Glomerular visceral epithelial cell (primary cell): ENCODE measurements at regions not wholly inside any gene's neighbourhood (a gene's known extent, or its start where the extent isn't known, plus 50 kb on each side); places are given as distances from the start of the nearest gene placed in this dataset.

Experiments
- DNase-seq: peaks from one replicate; pipeline ENCODE4 v3.0.0-alpha.2; 2016; ENCODE audit errors: extremely low spot score

GRCh38 chr4:96526625-96527024 lies 686.7 kb downstream of the PDHA2 start:
- DNase-seq, result no peak

DNA sequence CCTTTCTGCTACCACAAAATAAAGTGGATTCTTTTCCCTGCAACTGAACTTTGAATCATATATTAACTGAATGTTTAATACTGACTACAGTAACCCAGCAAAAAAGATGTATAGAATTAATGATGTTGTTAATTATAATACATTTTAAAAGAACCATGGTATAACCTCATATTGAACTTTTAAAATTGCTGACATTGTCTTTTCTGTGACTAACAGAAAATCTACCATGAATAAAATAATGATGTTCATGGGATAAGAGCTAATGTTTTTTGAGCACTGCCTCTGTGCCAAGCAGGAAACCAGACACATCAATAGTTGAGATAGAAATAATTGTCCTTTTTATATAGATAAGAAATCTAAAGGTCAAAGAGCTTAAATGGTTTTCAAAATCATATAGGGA lies 691.9 kb downstream of the PDHA2 start:
- no peak for DNase-seq

- DNase-seq, result no peak
Observed at GRCh38 chr4:96543346-96543745, 703.5 kb downstream of the PDHA2 start.

GRCh38 chr4:96558466-96558865 lies 718.6 kb downstream of the PDHA2 start:
- no peak for DNase-seq

DNA sequence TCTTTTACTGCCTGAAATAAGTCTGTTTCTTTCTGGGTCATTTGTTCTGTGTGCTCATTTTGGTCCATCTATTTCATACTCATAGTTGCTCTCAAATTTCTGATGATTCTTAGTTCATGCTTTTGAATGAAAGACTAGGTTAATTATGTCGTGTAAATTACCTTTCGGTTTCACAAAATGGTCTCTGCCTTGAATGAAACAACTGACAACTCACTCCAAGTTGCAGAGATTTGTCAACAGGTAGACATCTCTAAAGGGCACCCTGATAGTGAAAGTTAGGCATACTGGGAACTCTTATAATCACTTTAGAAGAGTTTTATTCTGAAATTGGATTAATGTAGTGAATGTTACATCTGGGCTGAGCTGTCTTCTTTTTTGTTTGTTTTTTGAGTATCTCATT lies 726.9 kb downstream of the PDHA2 start:
- DNase-seq, result no peak

- no peak for DNase-seq
Observed at GRCh38 chr4:96585304-96585703, 745.4 kb downstream of the PDHA2 start.

GRCh38 chr4:96593422-96593821 lies 753.5 kb downstream of the PDHA2 start:
- DNase-seq, result no peak

GRCh38 chr4:96598465-96598864 lies 758.6 kb downstream of the PDHA2 start:
- DNase-seq, result no peak

GRCh38 chr4:96599752-96600151 lies 759.9 kb downstream of the PDHA2 start:
- no peak for DNase-seq

DNA sequence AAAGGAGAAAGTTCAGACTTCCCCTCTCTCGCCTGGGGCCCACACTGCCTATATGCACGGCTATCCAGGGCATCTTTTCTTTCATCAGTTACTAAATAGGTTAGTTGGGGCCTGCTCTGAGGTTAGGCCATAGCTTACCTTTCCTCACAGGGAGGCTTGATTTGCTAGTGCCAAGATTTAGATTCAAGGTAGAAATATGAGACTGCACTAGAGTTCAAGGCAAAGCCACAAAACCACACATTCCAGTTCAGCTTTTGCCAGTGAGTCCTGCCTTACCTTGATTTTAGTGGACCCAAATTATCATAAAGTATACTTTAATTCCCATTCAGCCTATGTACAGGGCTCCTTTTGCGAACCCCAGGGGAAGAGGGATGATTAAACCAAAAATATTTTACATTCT lies 762.8 kb downstream of the PDHA2 start:
- peak; percentile 21 for DNase-seq

- no peak for DNase-seq
Observed at GRCh38 chr4:96603641-96604040, 763.7 kb downstream of the PDHA2 start.

- DNase-seq, result no peak
Observed at GRCh38 chr4:96606451-96606850, 766.6 kb downstream of the PDHA2 start.

- DNase-seq, result no peak
Observed at GRCh38 chr4:96626023-96626422, 786.1 kb downstream of the PDHA2 start.

DNA sequence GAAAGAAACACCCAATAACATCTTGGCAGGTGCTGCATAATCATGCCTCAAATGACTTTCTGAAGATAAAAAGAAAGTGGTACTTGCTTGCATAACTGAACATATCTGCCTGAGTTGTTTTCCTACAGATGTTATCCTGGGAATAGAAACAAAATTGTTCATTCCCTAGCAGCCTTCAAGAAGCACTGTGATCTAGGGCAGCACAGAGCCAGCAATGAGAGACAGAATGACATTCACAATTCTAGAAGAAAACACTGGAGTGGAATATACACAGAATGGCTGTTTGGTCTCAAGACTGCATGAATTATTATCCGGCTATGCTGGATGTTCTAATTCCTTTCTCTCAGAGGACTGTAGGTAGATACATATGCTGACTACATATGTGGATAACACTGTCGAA lies 790.9 kb downstream of the PDHA2 start:
- no peak for DNase-seq

DNA sequence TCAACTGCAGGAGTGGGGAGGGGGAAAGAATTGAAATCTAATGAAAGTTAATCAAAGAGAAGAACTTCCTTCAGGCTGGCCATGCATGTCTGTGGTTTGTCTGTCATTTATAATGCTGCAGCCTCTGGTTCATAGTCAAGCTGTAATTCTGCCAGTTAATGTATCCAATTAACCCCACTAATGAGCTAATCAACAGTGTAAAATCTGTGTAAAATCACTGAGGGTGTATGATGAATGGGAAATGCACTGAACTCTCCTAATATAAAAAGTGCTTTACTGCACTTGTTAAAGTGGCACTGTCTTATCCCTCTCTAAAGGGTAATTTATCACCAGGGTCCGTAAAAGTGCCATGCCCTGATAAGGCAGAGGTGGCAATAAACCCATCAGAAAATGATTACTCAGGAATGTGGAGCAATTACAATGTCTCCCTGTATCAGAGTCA lies 798.1 kb downstream of the PDHA2 start:
- no peak for DNase-seq

DNA sequence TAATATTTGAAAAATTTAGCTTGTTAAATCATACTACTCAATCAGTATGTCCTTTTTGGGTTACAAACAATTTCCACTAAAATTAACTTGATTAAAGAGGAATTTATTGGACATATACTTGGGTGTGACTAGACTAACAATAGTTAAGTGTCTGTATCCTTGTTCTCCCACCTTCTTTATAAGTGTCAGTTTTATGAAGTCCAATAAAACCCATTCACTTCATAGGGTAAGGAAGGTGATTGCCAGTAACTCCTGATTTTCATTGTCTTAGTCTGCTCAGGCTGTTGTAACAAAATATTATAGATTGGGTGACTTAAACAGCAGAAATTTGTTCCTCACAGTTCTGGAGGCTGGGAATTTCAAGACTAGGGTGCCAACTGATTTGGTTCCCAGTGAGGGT lies 800.0 kb downstream of the PDHA2 start:
- DNase-seq, result no peak

GRCh38 chr4:96642490-96642889 lies 802.6 kb downstream of the PDHA2 start:
- DNase-seq, result no peak

- no peak for DNase-seq
Observed at GRCh38 chr4:96646146-96646545, 806.3 kb downstream of the PDHA2 start.

GRCh38 chr4:96649536-96649935 lies 809.6 kb downstream of the PDHA2 start:
- peak; percentile 44 for DNase-seq

DNA sequence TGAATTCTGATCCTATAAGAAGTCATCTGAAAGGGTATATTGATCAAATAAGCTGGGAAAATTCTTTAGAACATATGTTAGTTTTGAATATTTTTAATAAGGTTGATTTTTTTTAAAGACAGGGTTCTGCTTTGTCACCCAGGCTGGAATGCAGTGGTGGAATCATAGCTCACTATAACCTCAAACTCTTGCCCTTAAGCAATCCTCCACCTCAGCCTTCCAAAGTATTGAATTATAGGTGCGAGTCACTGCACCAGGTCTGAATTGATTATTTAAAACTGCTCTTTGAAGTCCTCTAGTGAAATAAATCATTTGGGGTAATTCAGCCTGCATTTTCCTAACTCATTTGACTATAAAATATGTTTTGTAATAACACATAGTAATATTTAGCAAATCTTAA lies 812.3 kb downstream of the PDHA2 start:
- DNase-seq, result peak; percentile 5

- DNase-seq, result no peak
Observed at GRCh38 chr4:96652821-96653220, 812.9 kb downstream of the PDHA2 start.

DNA sequence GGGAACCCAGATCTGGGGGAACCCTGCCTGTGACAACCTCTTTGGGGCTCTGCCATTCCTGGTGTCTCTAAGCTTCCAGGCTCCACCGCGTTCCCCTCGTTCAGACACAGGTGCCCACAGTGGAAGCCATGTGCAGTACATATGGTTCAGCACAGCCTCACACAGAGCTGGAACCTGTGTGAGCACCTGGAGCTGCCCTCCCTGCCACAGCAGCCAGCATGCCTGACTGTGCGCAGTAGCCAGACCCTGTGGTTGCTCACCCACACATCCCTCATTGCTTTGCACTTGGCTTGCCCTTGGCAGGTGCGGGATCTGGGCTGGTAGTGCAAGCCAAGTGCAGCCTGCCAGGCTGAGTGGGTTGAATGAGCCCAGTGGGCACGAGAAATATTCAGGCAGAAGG lies 814.2 kb downstream of the PDHA2 start:
- DNase-seq, result no peak

DNA sequence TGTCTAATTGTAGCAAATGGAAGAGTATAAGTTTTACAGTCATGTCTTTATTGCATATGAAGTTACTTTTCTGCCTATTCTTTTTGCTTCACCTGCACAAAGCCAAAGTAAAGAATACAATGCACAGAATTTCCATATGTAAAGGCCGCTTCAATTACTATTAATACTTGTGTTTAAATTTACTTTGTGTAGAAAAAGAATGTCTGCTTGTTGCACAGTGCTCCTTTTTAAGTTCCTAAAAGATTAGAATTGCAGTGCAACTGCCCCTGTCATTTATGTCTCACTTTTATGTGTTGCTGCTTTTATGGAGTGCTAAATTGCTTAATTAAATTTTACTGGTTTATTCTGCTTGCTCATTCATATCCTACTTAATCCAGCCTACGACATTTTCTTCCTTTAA lies 830.5 kb downstream of the PDHA2 start:
- DNase-seq, result no peak

- DNase-seq, result no peak
Observed at GRCh38 chr4:96675416-96675815, 835.5 kb downstream of the PDHA2 start.

DNA sequence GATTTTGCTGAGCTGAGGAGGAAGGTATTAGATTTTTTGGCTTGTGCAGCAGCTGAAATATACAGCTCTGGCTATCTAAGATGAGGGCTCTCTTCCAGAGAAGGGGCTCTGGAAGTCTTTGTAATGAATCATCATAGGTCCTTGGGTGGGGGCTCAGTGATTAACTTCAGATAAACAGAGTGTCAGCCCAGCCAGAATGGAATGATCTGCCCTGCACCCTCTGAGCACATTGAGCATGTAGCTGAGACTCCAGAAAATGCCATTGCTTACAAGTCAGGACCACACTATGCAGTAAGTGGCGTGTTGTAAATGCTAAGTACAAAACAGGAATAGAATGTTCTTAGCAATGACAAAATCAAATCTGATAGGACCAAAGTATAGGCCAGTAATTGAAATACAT lies 836.0 kb downstream of the PDHA2 start:
- no peak for DNase-seq
